Astrocyte (in vitro differentiated cells and primary cell): ENCODE measurements at regions not wholly inside any gene's neighbourhood (a gene's known extent, or its start where the extent isn't known, plus 50 kb on each side); places are given as distances from the start of the nearest gene placed in this dataset.

ENCODE experiments used
- DNase-seq: peaks from one replicate; pipeline ENCODE4 v3.0.0-alpha.2; 2010; ENCODE audit warnings: low read depth
- FAIRE-seq: peaks from 2 replicates; lab custom pipeline; 2011; peaks lifted over from hg19 to GRCh38; lab: Jason Lieb, UNC
- H2AFZ ChIP-seq: 2 replicates; pipeline ENCODE4 v1.6.0; 2012; ENCODE audit warnings: low read depth, low read length, inconsistent platforms
- H3K27ac ChIP-seq: 2 replicates; pipeline ENCODE4 v1.5.1; 2011; ENCODE audit warnings: low read depth, low read length, inconsistent platforms
- H3K27me3 ChIP-seq: 2 replicates; pipeline ENCODE4 v1.6.0; 2011; ENCODE audit warnings: low read length, inconsistent platforms; ENCODE audit not compliant: insufficient read depth
- H3K36me3 ChIP-seq: 2 replicates; pipeline ENCODE4 v1.5.1; 2011; ENCODE audit warnings: low read length, inconsistent platforms; ENCODE audit not compliant: insufficient read depth
- H3K4me1 ChIP-seq: 2 replicates; pipeline ENCODE4 v1.5.1; 2011; ENCODE audit warnings: low read length, inconsistent platforms; ENCODE audit not compliant: insufficient read depth
- H3K4me2 ChIP-seq: 2 replicates; pipeline ENCODE4 v1.6.0; 2012; ENCODE audit warnings: low read length, inconsistent platforms
- H3K4me3 ChIP-seq: 2 replicates; pipeline ENCODE4 v1.5.1; 2011; ENCODE audit warnings: low read depth, mild to moderate bottlenecking, low read length, inconsistent platforms; ENCODE audit not compliant: insufficient read depth
- H3K79me2 ChIP-seq: 2 replicates; pipeline ENCODE4 v1.6.0; 2012; ENCODE audit warnings: mild to moderate bottlenecking, low read length, inconsistent platforms; ENCODE audit not compliant: insufficient read depth
- H3K9ac ChIP-seq: 2 replicates; pipeline ENCODE4 v1.6.0; 2012; ENCODE audit warnings: mild to moderate bottlenecking, low read length, inconsistent platforms
- H3K9me3 ChIP-seq: 2 replicates; pipeline ENCODE4 v1.5.1; 2012; ENCODE audit warnings: low read depth, mild to moderate bottlenecking, low read length, inconsistent platforms; ENCODE audit not compliant: insufficient read depth
- H4K20me1 ChIP-seq: 2 replicates; pipeline ENCODE4 v1.6.0; 2012; ENCODE audit warnings: low read length, inconsistent platforms; ENCODE audit not compliant: insufficient read depth
- H3K27ac Mint-ChIP-seq: one replicate; pipeline ENCODE4 v1.8.0; 2021; ENCODE audit warnings: mild to moderate bottlenecking, mixed read lengths; ENCODE audit not compliant: unreplicated experiment
- H3K27me3 Mint-ChIP-seq: one replicate; pipeline ENCODE4 v1.8.0; 2021; ENCODE audit warnings: low read depth, mixed read lengths; ENCODE audit not compliant: unreplicated experiment
- H3K36me3 Mint-ChIP-seq: one replicate; pipeline ENCODE4 v1.8.0; 2021; ENCODE audit warnings: low read depth, mixed read lengths; ENCODE audit not compliant: unreplicated experiment
- H3K4me1 Mint-ChIP-seq: one replicate; pipeline ENCODE4 v1.8.0; 2021; ENCODE audit warnings: low read depth, mixed read lengths; ENCODE audit not compliant: unreplicated experiment
- H3K4me3 Mint-ChIP-seq: one replicate; pipeline ENCODE4 v1.8.0; 2021; ENCODE audit warnings: mild to moderate bottlenecking, moderate library complexity, mixed read lengths; ENCODE audit not compliant: unreplicated experiment
- H3K9me3 Mint-ChIP-seq: one replicate; pipeline ENCODE4 v1.8.0; 2021; ENCODE audit warnings: mild to moderate bottlenecking, mixed read lengths; ENCODE audit not compliant: unreplicated experiment
- CTCF ChIP-seq: IDR thresholded peaks from 2 replicates; pipeline ENCODE4 v1.5.1; 2011; ENCODE audit warnings: low read depth, mild to moderate bottlenecking, inconsistent platforms, low read length, moderate library complexity; ENCODE audit not compliant: insufficient read depth
- EZH2 ChIP-seq: IDR thresholded peaks from 2 replicates; pipeline ENCODE4 v1.6.1; 2012; ENCODE audit warnings: mild to moderate bottlenecking, low read length, inconsistent platforms; ENCODE audit not compliant: insufficient read depth

- Mint-ChIP-seq H3K4me1 (peaks cover 42% of the 10 kb centered on the region), H3K27me3 (no peaks in the 10 kb centered on the region), H3K9me3 (no peaks in the 10 kb centered on the region), H3K36me3 (no peaks in the 10 kb centered on the region), H3K27ac (no peak overlapping the region), H3K4me3 (no peak overlapping the region)
- FAIRE-seq, result no peak
- H4K20me1 ChIP-seq, result no peaks in the 10 kb centered on the region
- H3K4me3 ChIP-seq, result no peak overlapping the region
- H3K9me3 ChIP-seq, result no peaks in the 10 kb centered on the region
- no peaks in the 10 kb centered on the region for H3K27me3 ChIP-seq
- no peak for TF ChIP-seq CTCF
- no peaks in the 10 kb centered on the region for H3K36me3 ChIP-seq
- peaks cover 8% of the 10 kb centered on the region for H3K4me1 ChIP-seq
- no peaks in the 10 kb centered on the region for H3K79me2 ChIP-seq
- no peak overlapping the region for H3K9ac ChIP-seq
- H2AFZ ChIP-seq, result no peak overlapping the region
- no peak for DNase-seq
- H3K27ac ChIP-seq, result no peak overlapping the region
- H3K4me2 ChIP-seq, result no peak overlapping the region
These were observed 355.7 kb downstream of the LRRC70 start for GRCh38 chr5:62934319-62934718.

GRCh38 chr5:62933261-62933660 is 354.6 kb downstream of the LRRC70 start:
- Mint-ChIP-seq H3K4me1 (peaks cover 32% of the 10 kb centered on the region), H3K4me3 (no peak overlapping the region), H3K27ac (no peak overlapping the region), H3K36me3 (no peaks in the 10 kb centered on the region), H3K27me3 (no peaks in the 10 kb centered on the region), H3K9me3 (no peaks in the 10 kb centered on the region)
- H4K20me1 ChIP-seq, result no peaks in the 10 kb centered on the region
- no peaks in the 10 kb centered on the region for H3K9me3 ChIP-seq
- no peak overlapping the region for H3K27ac ChIP-seq
- TF ChIP-seq EZH2, result no peak
- no peak for TF ChIP-seq CTCF
- no peaks in the 10 kb centered on the region for H3K36me3 ChIP-seq
- no peak for DNase-seq
- no peak overlapping the region for H3K4me3 ChIP-seq
- no peak overlapping the region for H3K4me2 ChIP-seq
- peaks cover 5% of the 10 kb centered on the region for H3K4me1 ChIP-seq
- H2AFZ ChIP-seq, result no peak overlapping the region
- H3K9ac ChIP-seq, result no peak overlapping the region
- FAIRE-seq, result no peak
- H3K79me2 ChIP-seq, result no peaks in the 10 kb centered on the region
- no peaks in the 10 kb centered on the region for H3K27me3 ChIP-seq

- no peaks in the 10 kb centered on the region for H3K27me3 ChIP-seq
- FAIRE-seq (no peak), DNase-seq (no peak)
- no peaks in the 10 kb centered on the region for H3K79me2 ChIP-seq
- Mint-ChIP-seq H3K36me3 (no peaks in the 10 kb centered on the region), H3K4me1 (peaks cover 14% of the 10 kb centered on the region), H3K27me3 (no peaks in the 10 kb centered on the region), H3K9me3 (no peaks in the 10 kb centered on the region), H3K4me3 (no peak overlapping the region), H3K27ac (no peak overlapping the region)
- no peaks in the 10 kb centered on the region for H3K4me1 ChIP-seq
- H3K36me3 ChIP-seq, result no peaks in the 10 kb centered on the region
- H3K27ac ChIP-seq, result no peak overlapping the region
- no peak overlapping the region for H3K9ac ChIP-seq
- H3K9me3 ChIP-seq, result no peaks in the 10 kb centered on the region
- H2AFZ ChIP-seq, result no peak overlapping the region
- no peak overlapping the region for H3K4me3 ChIP-seq
- TF ChIP-seq EZH2, result no peak
- no peak for TF ChIP-seq CTCF
- H3K4me2 ChIP-seq, result no peak overlapping the region
- H4K20me1 ChIP-seq, result no peaks in the 10 kb centered on the region
These were observed 352.7 kb downstream of the LRRC70 start for GRCh38 chr5:62931153-62931950.
